ENCODE measurements at regions not wholly inside any gene's neighbourhood (a gene's known extent, or its start where the extent isn't known, plus 50 kb on each side); places are given as distances from the start of the nearest gene placed in this dataset.

- TF ChIP-seq EZH2phosphoT487 (IDR thresholded peaks at IDR 0.05; ENCODE audit: borderline replicate concordance, low read depth, low read length) (no peak), CTCF (conservative IDR thresholded peaks at IDR 0.05; ENCODE audit: low read length) (no peak)
Observed at GRCh38 chr1:60196026-60196425, 122.5 kb upstream of the C1orf87 start.

Measured in OCI-LY7 (cell line).